Activated B cell treated with CpG ODN at 0.5 μM for 24 hours (primary cell): ENCODE measurements at regions not wholly inside any gene's neighbourhood (a gene's known extent, or its start where the extent isn't known, plus 50 kb on each side); places are given as distances from the start of the nearest gene placed in this dataset.

Experiments
- ATAC-seq: fragments of 200-7000 bp; cut with Tn5 transposase; one replicate; pipeline ENCODE4 v1.10.0; 2021; ENCODE audit warnings: low read depth, mild to moderate bottlenecking, moderate library complexity
- CTCF ChIA-PET: fragments of 350-600 bp; sonication (Branson Sonifier 250); formaldehyde crosslinking; loops from one replicate; lab custom pipeline; 2021; ENCODE audit warnings: antibody characterized with exemption; lab: Charles Lee
- POLR2A ChIA-PET: fragments of 350-600 bp; sonication (Branson Sonifier 250); formaldehyde crosslinking; loops from one replicate; lab custom pipeline; 2021; ENCODE audit warnings: antibody characterized with exemption; lab: Charles Lee
- DNase-seq: peaks from one replicate; pipeline ENCODE4 v3.0.0; 2022
- H3K27ac Mint-ChIP-seq: one replicate; pipeline ENCODE4 v1.8.0; 2020; ENCODE audit warnings: mixed read lengths
- H3K27me3 Mint-ChIP-seq: one replicate; pipeline ENCODE4 v1.8.0; 2021; ENCODE audit warnings: mixed read lengths
- H3K36me3 Mint-ChIP-seq: one replicate; pipeline ENCODE4 v1.8.0; 2021; ENCODE audit warnings: low read depth, mixed read lengths
- H3K4me1 Mint-ChIP-seq: one replicate; pipeline ENCODE4 v1.8.0; 2021; ENCODE audit warnings: mixed read lengths
- H3K4me3 Mint-ChIP-seq: one replicate; pipeline ENCODE4 v1.8.0; 2020; ENCODE audit warnings: mild to moderate bottlenecking, mixed read lengths
- H3K9me3 Mint-ChIP-seq: one replicate; pipeline ENCODE4 v1.8.0; 2020; ENCODE audit warnings: mixed read lengths
- intact Hi-C: fragments of 100-400 bp; cut with micrococcal nuclease; formaldehyde crosslinking; loops from one replicate; pipeline ENCODE4 v1.15.1; 2024
- TF ChIP-seq, protein P1 (sequence below): fragments of 200-600 bp; IDR thresholded peaks from one replicate; pipeline ENCODE4 v1.8.0; 2022; ENCODE audit warnings: antibody characterized with exemption, mild to moderate bottlenecking

DNA sequence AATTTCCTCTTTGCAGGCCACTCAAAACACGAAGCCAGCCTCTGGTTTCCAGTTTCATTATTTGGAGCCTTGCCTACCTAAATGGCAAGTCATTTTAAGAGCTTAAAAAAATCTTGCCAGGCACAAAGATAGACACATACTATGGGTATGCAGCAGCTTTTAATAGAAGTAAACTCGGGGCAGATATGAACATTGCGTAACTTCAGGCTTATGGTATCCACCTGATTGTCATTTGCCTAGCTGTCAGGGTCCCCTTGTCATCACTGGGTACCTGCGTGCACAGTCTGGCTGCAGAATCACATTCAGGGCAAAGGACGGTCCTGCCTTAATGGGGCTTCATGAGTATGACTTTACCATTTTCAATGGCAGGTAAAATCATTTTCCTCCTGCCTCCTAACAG lies 466.1 kb upstream of the NRP1 start:
- Mint-ChIP-seq H3K9me3 (peaks cover 3% of the 10 kb centered on the region), H3K4me1 (no peaks in the 10 kb centered on the region), H3K4me3 (no peak overlapping the region), H3K27me3 (no peaks in the 10 kb centered on the region), H3K27ac (no peak overlapping the region), H3K36me3 (no peaks in the 10 kb centered on the region)
- TF ChIP-seq, protein P1, sequence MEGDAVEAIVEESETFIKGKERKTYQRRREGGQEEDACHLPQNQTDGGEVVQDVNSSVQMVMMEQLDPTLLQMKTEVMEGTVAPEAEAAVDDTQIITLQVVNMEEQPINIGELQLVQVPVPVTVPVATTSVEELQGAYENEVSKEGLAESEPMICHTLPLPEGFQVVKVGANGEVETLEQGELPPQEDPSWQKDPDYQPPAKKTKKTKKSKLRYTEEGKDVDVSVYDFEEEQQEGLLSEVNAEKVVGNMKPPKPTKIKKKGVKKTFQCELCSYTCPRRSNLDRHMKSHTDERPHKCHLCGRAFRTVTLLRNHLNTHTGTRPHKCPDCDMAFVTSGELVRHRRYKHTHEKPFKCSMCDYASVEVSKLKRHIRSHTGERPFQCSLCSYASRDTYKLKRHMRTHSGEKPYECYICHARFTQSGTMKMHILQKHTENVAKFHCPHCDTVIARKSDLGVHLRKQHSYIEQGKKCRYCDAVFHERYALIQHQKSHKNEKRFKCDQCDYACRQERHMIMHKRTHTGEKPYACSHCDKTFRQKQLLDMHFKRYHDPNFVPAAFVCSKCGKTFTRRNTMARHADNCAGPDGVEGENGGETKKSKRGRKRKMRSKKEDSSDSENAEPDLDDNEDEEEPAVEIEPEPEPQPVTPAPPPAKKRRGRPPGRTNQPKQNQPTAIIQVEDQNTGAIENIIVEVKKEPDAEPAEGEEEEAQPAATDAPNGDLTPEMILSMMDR = no peak
- no peak for DNase-seq
- no peak for ATAC-seq
- POLR2A ChIA-PET = no interaction called here
- intact Hi-C loops = no loop called here
- CTCF ChIA-PET = no interaction called here

DNA sequence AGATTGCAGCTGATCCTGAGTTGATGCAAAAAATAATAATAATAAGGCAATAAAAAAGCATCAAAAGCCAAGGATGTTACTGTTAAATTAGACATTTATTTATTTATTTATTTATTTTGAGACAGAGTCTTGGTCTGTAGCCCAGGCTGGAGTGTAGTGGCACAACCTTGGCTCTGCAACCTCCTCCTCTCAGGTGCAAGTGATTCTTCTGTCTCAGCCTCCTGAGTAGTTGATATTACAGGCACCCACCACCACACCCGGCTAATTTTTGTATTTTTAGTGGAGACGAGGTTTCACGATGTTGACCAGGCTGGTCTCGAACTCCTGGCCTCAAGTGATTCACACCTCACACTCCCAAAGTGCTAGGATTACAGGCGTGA lies 465.5 kb upstream of the NRP1 start:
- ChIA-PET POLR2A (no interaction called here), CTCF (no interaction called here)
- peaks cover 3% of the 10 kb centered on the region for H3K9me3 Mint-ChIP-seq
- intact Hi-C loops = no loop called here
- H3K4me3 Mint-ChIP-seq = no peak overlapping the region
- H3K36me3 Mint-ChIP-seq = no peaks in the 10 kb centered on the region
- H3K4me1 Mint-ChIP-seq = no peaks in the 10 kb centered on the region
- no peak for ATAC-seq
- DNase-seq = no peak
- H3K27me3 Mint-ChIP-seq = no peaks in the 10 kb centered on the region
- H3K27ac Mint-ChIP-seq = no peak overlapping the region
- TF ChIP-seq, protein P1 = no peak

DNA sequence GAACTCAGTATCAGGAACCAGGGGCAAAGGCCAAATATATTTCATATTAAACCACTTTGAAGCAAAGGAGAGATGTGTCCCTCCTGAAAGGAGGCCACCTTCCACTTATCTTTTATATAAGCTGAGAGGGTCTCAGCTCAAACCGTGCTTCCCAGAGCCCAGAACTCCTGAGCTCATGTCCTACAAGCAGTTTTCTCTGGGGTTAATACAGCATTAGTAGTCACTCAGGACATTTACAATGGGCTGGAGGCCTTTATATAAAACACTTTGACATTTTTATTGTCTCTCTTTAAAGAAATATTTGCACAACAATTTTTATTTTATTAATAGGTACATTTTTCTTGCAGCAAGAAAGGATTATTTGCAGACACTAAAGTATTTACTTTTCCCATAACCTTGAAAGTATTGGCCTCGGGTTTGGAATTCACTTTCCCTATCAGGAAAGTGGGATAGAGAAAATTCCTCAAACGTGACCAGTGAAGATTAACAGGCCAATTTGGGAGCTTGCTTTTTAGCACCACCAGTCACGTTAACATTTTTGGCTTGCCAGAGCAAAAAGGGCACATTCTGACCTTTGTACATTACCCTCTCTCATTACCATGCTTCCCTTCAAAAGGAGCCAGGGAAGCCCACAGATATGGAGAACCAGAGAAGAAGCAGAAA lies 464.9 kb upstream of the NRP1 start:
- H3K27ac Mint-ChIP-seq = no peak overlapping the region
- DNase-seq = no peak
- no peak overlapping the region for H3K4me3 Mint-ChIP-seq
- H3K9me3 Mint-ChIP-seq = peaks cover 6% of the 10 kb centered on the region
- H3K4me1 Mint-ChIP-seq = no peaks in the 10 kb centered on the region
- no peak for ATAC-seq
- POLR2A ChIA-PET = no interaction called here
- TF ChIP-seq, protein P1 = no peak
- H3K27me3 Mint-ChIP-seq = no peaks in the 10 kb centered on the region
- CTCF ChIA-PET = no interaction called here
- no peaks in the 10 kb centered on the region for H3K36me3 Mint-ChIP-seq
- intact Hi-C loops = no loop called here

DNA sequence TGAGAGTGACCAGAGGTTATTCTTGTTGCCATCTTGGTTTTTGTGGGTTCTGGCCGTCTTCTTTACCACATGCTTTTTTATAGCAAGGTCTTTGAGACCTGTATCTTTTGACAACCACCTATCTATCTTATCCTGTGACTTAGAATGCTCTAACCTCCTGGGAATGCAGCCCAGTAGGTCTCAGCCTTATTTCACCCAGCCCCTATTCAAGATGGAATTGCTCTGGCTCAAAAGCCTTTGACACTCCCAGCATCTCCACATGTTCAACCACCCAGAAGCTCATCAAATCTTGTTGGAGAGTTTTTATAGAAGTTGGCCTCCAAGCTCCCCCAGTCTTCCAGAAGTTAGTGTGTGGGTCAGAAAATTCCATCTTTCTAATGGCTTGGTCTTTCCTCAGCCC lies 464.3 kb upstream of the NRP1 start:
- H3K27me3 Mint-ChIP-seq = no peaks in the 10 kb centered on the region
- no peaks in the 10 kb centered on the region for H3K4me1 Mint-ChIP-seq
- H3K9me3 Mint-ChIP-seq = peaks cover 6% of the 10 kb centered on the region
- CTCF ChIA-PET = no interaction called here
- no peak for DNase-seq
- intact Hi-C loops = no loop called here
- no peak overlapping the region for H3K4me3 Mint-ChIP-seq
- POLR2A ChIA-PET = no interaction called here
- H3K36me3 Mint-ChIP-seq = no peaks in the 10 kb centered on the region
- no peak overlapping the region for H3K27ac Mint-ChIP-seq
- TF ChIP-seq, protein P1 = no peak
- no peak for ATAC-seq

DNA sequence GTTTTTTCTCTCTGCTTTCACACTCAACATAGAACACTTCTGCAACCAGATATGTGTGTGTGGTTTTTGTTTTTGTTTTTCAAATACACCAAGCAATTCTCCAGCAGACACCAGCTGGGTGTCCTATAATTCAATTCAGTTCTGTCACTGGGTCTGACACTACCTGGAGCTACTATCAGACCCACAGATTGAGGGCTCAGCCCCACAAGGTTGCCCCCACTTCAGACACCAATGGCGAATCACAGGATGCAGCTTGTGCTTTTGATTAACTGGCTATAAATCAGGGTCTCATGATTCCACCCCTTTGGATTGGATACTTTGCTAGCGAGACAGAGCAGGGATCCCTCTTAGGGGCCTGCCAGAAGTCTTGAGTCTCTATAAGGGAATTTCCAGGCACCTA lies 462.2 kb upstream of the NRP1 start:
- CTCF ChIA-PET = no interaction called here
- POLR2A ChIA-PET = no interaction called here
- ATAC-seq (no peak), DNase-seq (no peak)
- peaks cover 4% of the 10 kb centered on the region for H3K9me3 Mint-ChIP-seq
- no peaks in the 10 kb centered on the region for H3K27me3 Mint-ChIP-seq
- H3K27ac Mint-ChIP-seq = no peak overlapping the region
- no peaks in the 10 kb centered on the region for H3K4me1 Mint-ChIP-seq
- no peaks in the 10 kb centered on the region for H3K36me3 Mint-ChIP-seq
- TF ChIP-seq, protein P1 = no peak
- intact Hi-C loops = no loop called here
- H3K4me3 Mint-ChIP-seq = no peak overlapping the region
